Peyer's patch (tissue), 4 donors: ENCODE measurements at regions not wholly inside any gene's neighbourhood (a gene's known extent, or its start where the extent isn't known, plus 50 kb on each side); places are given as distances from the start of the nearest gene placed in this dataset.

ENCODE experiments used
- DNase-seq, 3 donors: peaks; one replicate each; pipeline ENCODE4 v3.0.0-alpha.2; 2017 to 2019
- H3K27ac ChIP-seq, 4 donors: fragments of 200-600 bp; sonication (generic); one replicate each; pipeline ENCODE4 v1.5.1; 2016 to 2019
- H3K27me3 ChIP-seq, 2 donors: fragments of 200-600 bp; sonication (generic); one replicate each; pipeline ENCODE4 v1.5.1; 2019
- H3K36me3 ChIP-seq, 3 donors: fragments of 200-600 bp; sonication (generic); one replicate each; pipeline ENCODE4 v1.5.1; 2016 to 2019
- H3K4me1 ChIP-seq, 4 donors: fragments of 200-600 bp; sonication (generic); one replicate each; pipeline ENCODE4 v1.5.1; 2016 to 2019
- H3K4me3 ChIP-seq, 4 donors: fragments of 200-600 bp; sonication (generic); 1 replicate in 3 of 4; 2 replicates in 1 of 4; pipeline ENCODE4 v1.5.1; 2016 to 2019; ENCODE audit warnings: mild to moderate bottlenecking in 1 of 4
- H3K9me3 ChIP-seq, 4 donors: fragments of 200-600 bp; sonication (generic); one replicate each; pipeline ENCODE4 v1.5.1; 2016 to 2019; ENCODE audit warnings: mild to moderate bottlenecking in 1 of 4
- CTCF ChIP-seq, 6 experiments: fragments of 450-650 bp in 4 of 6; fragments of 200-600 bp in 2 of 6; sonication (generic) in 1 of 6; IDR thresholded peaks; one replicate each; pipeline ENCODE4 v1.5.1; 2017 to 2019; ENCODE audit warnings: antibody characterized with exemption in 6 of 6, mild to moderate bottlenecking in 3 of 6, moderate library complexity in 1 of 6
- POLR2A ChIP-seq, 2 donors: fragments of 450-650 bp; IDR thresholded peaks; one replicate each; pipeline ENCODE4 v1.5.1; 2017; ENCODE audit warnings: antibody characterized with exemption in 2 of 2, mild to moderate bottlenecking in 2 of 2, moderate library complexity in 2 of 2

- Histone ChIP-seq H3K27ac (no peak overlapping the region), H3K4me3 (no peak overlapping the region), H3K9me3 (no peaks in the 10 kb centered on the region), H3K27me3 (no peaks in the 10 kb centered on the region), H3K4me1 (peaks cover 0 to 10% (median 0%) of the 10 kb centered on the region in 4 donors), H3K36me3 (no peaks in the 10 kb centered on the region)
- DNase-seq = peak in 2 of 3 donors; percentile 25 to 42
- TF ChIP-seq CTCF (IDR thresholded peaks at IDR 0.05) = no peak
- no peak for TF ChIP-seq POLR2A (IDR thresholded peaks at IDR 0.05)
These were observed 300.5 kb upstream of the ZMIZ1 start for GRCh38 chr10:78768041-78768835.

DNA sequence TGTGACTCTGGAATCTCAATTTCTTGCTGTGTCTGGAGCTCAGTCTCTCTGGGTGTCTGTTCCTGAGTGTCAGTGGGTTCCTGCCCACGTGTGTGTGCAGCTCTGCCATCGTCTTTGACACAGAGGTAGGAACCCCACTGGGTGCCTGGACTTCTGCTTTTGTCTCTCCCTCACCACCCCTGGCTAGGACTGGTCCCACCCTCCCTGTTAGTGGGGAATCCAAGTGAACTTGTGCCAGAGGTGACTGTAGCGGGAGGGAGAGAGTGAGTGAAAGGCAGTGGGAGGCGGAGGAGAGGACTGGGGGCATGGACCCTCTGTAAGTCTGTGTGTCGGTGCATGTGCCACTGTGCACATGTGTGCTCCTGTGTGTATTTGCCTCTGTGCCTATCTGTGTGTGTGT is 299.9 kb upstream of the ZMIZ1 start:
- DNase-seq = no peak
- Histone ChIP-seq H3K4me3 (no peak overlapping the region), H3K27me3 (no peaks in the 10 kb centered on the region), H3K36me3 (no peaks in the 10 kb centered on the region), H3K4me1 (peaks cover 0 to 10% (median 0%) of the 10 kb centered on the region in 4 donors), H3K27ac (no peak overlapping the region), H3K9me3 (no peaks in the 10 kb centered on the region)
- TF ChIP-seq POLR2A (IDR thresholded peaks at IDR 0.05) (no peak), CTCF (IDR thresholded peaks at IDR 0.05) (no peak)

GRCh38 chr10:78769526-78769925 is 299.2 kb upstream of the ZMIZ1 start:
- Histone ChIP-seq H3K4me1 (peaks cover 0 to 10% (median 0%) of the 10 kb centered on the region in 4 donors), H3K9me3 (no peaks in the 10 kb centered on the region), H3K27ac (no peak overlapping the region), H3K4me3 (no peak overlapping the region), H3K36me3 (no peaks in the 10 kb centered on the region), H3K27me3 (no peaks in the 10 kb centered on the region)
- no peak for DNase-seq
- TF ChIP-seq CTCF (IDR thresholded peaks at IDR 0.05) = no peak
- no peak for TF ChIP-seq POLR2A (IDR thresholded peaks at IDR 0.05)

- Histone ChIP-seq H3K4me1 (peaks cover 0 to 10% (median 0%) of the 10 kb centered on the region in 4 donors), H3K9me3 (no peaks in the 10 kb centered on the region), H3K27ac (no peak overlapping the region), H3K27me3 (no peaks in the 10 kb centered on the region), H3K4me3 (no peak overlapping the region), H3K36me3 (no peaks in the 10 kb centered on the region)
- TF ChIP-seq CTCF (IDR thresholded peaks at IDR 0.05) (no peak), POLR2A (IDR thresholded peaks at IDR 0.05) (no peak)
- DNase-seq = peak in 2 of 3 donors; percentile 13 to 15
These were observed 298.3 kb upstream of the ZMIZ1 start for GRCh38 chr10:78770167-78771090.

GRCh38 chr10:78771260-78771659 is 297.5 kb upstream of the ZMIZ1 start:
- Histone ChIP-seq H3K27me3 (no peaks in the 10 kb centered on the region), H3K27ac (no peak overlapping the region), H3K4me1 (peaks cover 0 to 10% (median 0%) of the 10 kb centered on the region in 4 donors), H3K9me3 (no peaks in the 10 kb centered on the region), H3K36me3 (no peaks in the 10 kb centered on the region), H3K4me3 (no peak overlapping the region)
- no peak for DNase-seq
- TF ChIP-seq POLR2A (IDR thresholded peaks at IDR 0.05) (no peak), CTCF (IDR thresholded peaks at IDR 0.05) (no peak)
